ENCODE measurements at regions not wholly inside any gene's neighbourhood (a gene's known extent, or its start where the extent isn't known, plus 50 kb on each side); places are given as distances from the start of the nearest gene placed in this dataset.

- Histone ChIP-seq H3K4me3 (ENCODE audit: insufficient read depth, low read length, poor library complexity, severe bottlenecking) (no peak overlapping the region), H3K27ac (ENCODE audit: low read depth, low read length) (no peak overlapping the region), H4K20me1 (ENCODE audit: low read depth, low read length) (no peaks in the 10 kb centered on the region), H3K9me2 (replicated peaks; ENCODE audit: insufficient read depth, low read length) (no peaks in the 10 kb centered on the region), H3K79me2 (ENCODE audit: insufficient read depth, low read length) (no peaks in the 10 kb centered on the region), H3K36me3 (ENCODE audit: low read length) (no peaks in the 10 kb centered on the region), H3K9me3 (ENCODE audit: insufficient read depth, low read length) (no peaks in the 10 kb centered on the region), H3K4me2 (ENCODE audit: low read depth, low read length, poor library complexity, severe bottlenecking) (no peak overlapping the region), H3K27me3 (ENCODE audit: low read length) (no peaks in the 10 kb centered on the region), H3F3A (ENCODE audit: insufficient read depth) (no peaks in the 10 kb centered on the region), H2AFZ (ENCODE audit: low read depth, low read length, severe bottlenecking) (no peak overlapping the region), H3K9ac (ENCODE audit: low read length) (no peak overlapping the region)
- TF ChIP-seq CTCF (IDR thresholded peaks at IDR 0.05; ENCODE audit: insufficient read depth, low read length, poor library complexity, severe bottlenecking), result no peak
- no peak for TF ChIP-seq EZH2phosphoT487 (conservative IDR thresholded peaks at IDR 0.05; ENCODE audit: low read length)
Measured at GRCh38 chr4:154088741-154089140, 299.9 kb upstream of the SFRP2 start.

DNA sequence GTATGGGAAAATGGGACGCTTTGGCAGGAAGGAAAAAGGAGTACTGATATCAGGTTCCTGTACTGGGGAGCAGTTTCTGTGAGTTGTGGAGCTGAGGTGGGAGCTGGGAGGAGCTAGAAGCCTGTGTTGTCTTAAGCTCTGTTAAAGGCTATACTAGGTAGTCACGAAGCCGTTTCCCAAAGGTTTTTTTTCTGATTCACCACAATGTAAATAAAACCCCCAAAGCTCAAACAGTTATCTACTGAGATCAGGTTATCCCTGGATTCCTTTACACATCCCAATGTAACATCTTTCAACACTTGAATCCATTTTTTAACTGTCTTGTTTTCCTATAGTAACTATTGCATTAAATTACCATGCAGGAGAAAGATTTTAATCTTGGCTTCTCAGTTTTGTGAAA, 297.4 kb upstream of the SFRP2 start:
- H2AFZ ChIP-seq (ENCODE audit: low read depth, low read length, severe bottlenecking), result no peak overlapping the region
- H3K9me2 ChIP-seq (replicated peaks; ENCODE audit: insufficient read depth, low read length), result no peaks in the 10 kb centered on the region

DNA sequence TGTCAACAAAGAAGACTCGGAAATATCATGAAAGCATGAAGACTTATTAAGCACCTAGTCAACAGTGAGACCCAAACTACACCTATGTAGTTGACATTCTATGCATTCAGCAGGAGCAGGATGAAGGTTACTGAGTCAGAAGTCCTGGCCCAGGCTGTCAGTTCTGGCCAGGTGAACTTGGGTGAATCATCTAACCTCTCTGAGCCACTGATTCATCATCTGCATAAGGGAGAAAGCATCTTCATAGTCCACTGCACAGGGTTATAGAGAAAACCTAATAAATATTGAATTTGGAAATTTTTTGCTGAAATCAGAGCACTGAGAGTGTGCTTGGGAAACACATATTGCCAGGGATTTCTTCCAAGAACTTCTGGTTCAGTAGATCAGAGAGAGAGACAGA, 296.0 kb upstream of the SFRP2 start:
- Histone ChIP-seq H3K4me3 (ENCODE audit: insufficient read depth, low read length, poor library complexity, severe bottlenecking) (no peak overlapping the region), H3K79me2 (ENCODE audit: insufficient read depth, low read length) (no peaks in the 10 kb centered on the region), H3F3A (ENCODE audit: insufficient read depth) (no peaks in the 10 kb centered on the region), H3K27me3 (ENCODE audit: low read length) (no peaks in the 10 kb centered on the region), H3K27ac (ENCODE audit: low read depth, low read length) (no peak overlapping the region), H3K36me3 (ENCODE audit: low read length) (no peaks in the 10 kb centered on the region), H3K9me2 (replicated peaks; ENCODE audit: insufficient read depth, low read length) (no peaks in the 10 kb centered on the region), H3K9me3 (ENCODE audit: insufficient read depth, low read length) (no peaks in the 10 kb centered on the region), H3K9ac (ENCODE audit: low read length) (no peak overlapping the region), H3K4me2 (ENCODE audit: low read depth, low read length, poor library complexity, severe bottlenecking) (no peak overlapping the region), H2AFZ (ENCODE audit: low read depth, low read length, severe bottlenecking) (no peak overlapping the region), H4K20me1 (ENCODE audit: low read depth, low read length) (no peaks in the 10 kb centered on the region)
- TF ChIP-seq CTCF (IDR thresholded peaks at IDR 0.05; ENCODE audit: insufficient read depth, low read length, poor library complexity, severe bottlenecking), result no peak
- TF ChIP-seq EZH2phosphoT487 (conservative IDR thresholded peaks at IDR 0.05; ENCODE audit: low read length), result no peak

More for the DNA sequence above, 297.4 kb upstream of the SFRP2 start:
- no peaks in the 10 kb centered on the region for H3F3A ChIP-seq (ENCODE audit: insufficient read depth)
- no peak overlapping the region for H3K4me3 ChIP-seq (ENCODE audit: insufficient read depth, low read length, poor library complexity, severe bottlenecking)
- H3K27me3 ChIP-seq (ENCODE audit: low read length), result no peaks in the 10 kb centered on the region
- no peaks in the 10 kb centered on the region for H4K20me1 ChIP-seq (ENCODE audit: low read depth, low read length)
- no peak overlapping the region for H3K9ac ChIP-seq (ENCODE audit: low read length)
- H3K9me3 ChIP-seq (ENCODE audit: insufficient read depth, low read length), result no peaks in the 10 kb centered on the region
- H3K4me2 ChIP-seq (ENCODE audit: low read depth, low read length, poor library complexity, severe bottlenecking), result no peak overlapping the region
- no peaks in the 10 kb centered on the region for H3K79me2 ChIP-seq (ENCODE audit: insufficient read depth, low read length)
- H3K36me3 ChIP-seq (ENCODE audit: low read length), result no peaks in the 10 kb centered on the region
- TF ChIP-seq EZH2phosphoT487 (conservative IDR thresholded peaks at IDR 0.05; ENCODE audit: low read length) (no peak), CTCF (IDR thresholded peaks at IDR 0.05; ENCODE audit: insufficient read depth, low read length, poor library complexity, severe bottlenecking) (no peak)
- H3K27ac ChIP-seq (ENCODE audit: low read depth, low read length), result no peak overlapping the region
